Brain microvascular endothelial cell (primary cell): ENCODE measurements at regions not wholly inside any gene's neighbourhood (a gene's known extent, or its start where the extent isn't known, plus 50 kb on each side); places are given as distances from the start of the nearest gene placed in this dataset.

Experiments used
- DNase-seq: peaks from one replicate; pipeline ENCODE4 v3.0.0-alpha.2; 2020
- H3K27ac ChIP-seq: fragments of 250-450 bp; sonication (Bioruptor Pico); 2 replicates; pipeline ENCODE4 v1.5.1; 2020; ENCODE audit warnings: mild to moderate bottlenecking, moderate library complexity
- H3K27me3 ChIP-seq: fragments of 250-450 bp; sonication (Bioruptor Pico); replicated peaks from 2 replicates; pipeline ENCODE4 v1.5.1; 2020; ENCODE audit warnings: mild to moderate bottlenecking
- H3K36me3 ChIP-seq: fragments of 250-450 bp; sonication (Bioruptor Pico); replicated peaks from 2 replicates; pipeline ENCODE4 v1.5.1; 2020; ENCODE audit warnings: mild to moderate bottlenecking
- H3K4me3 ChIP-seq: 2 replicates; pipeline ENCODE4 v1.5.1; 2011; ENCODE audit warnings: low read depth, mild to moderate bottlenecking, control low read depth, low read length, moderate library complexity
- CTCF ChIP-seq: IDR thresholded peaks from 2 replicates; pipeline ENCODE4 v1.5.1; 2011; ENCODE audit warnings: low read depth, mild to moderate bottlenecking, moderate library complexity, low read length, control low read depth, inconsistent platforms; ENCODE audit errors: missing control alignments
- in situ Hi-C: cut with HindIII; loops from 2 replicates; pipeline ENCODE4 v1.10.0; 2017; ENCODE audit warnings: low sequenced_read_pairs, low pct_ligation_motif_present

- no peak for DNase-seq
- Histone ChIP-seq H3K4me3 (no peak overlapping the region), H3K27me3 (no peaks in the 10 kb centered on the region), H3K36me3 (no peaks in the 10 kb centered on the region), H3K27ac (no peak overlapping the region)
- peak; percentile 13 for TF ChIP-seq CTCF
- in situ Hi-C loops: no loop called here
These were observed 844.0 kb upstream of the FRG1 start for GRCh38 chr4:189096717-189097116.

DNA sequence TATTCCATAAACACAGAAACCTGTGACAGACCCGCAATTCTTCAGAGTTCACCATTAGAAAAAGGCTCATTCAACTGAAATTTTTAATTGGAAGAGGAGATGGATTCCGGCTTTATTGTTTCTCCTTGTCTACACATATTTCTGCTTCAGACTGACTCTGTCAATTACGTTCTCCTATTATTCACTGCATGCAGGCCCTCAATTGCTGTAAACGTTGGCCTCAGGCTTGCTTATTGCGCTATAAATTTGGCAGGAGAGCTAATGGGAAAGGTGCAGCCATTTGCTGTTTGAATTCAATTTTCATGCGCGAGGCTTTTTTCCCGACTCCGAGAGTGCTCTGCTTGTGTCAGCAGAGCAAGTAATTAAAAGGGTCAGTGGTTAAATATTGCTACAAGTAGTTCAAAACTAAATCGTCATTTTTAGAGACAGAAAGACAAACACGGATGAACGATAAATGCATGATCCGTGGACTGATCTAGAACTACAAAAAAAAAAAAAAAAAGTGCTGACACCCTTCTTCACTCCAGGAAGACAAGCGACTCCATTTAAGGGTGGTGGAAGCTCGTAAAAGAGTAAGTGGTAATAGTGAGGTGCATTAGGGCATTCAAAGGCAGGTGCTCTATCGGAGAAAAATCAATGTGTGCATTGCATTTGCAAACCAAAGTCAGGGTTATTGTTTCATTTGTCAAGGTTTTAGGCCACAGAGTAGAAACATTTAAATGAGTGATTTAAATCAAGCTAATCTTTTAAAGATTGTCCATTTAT, 841.6 kb upstream of the FRG1 start:
- Histone ChIP-seq H3K4me3 (no peak overlapping the region), H3K27ac (no peak overlapping the region), H3K27me3 (no peaks in the 10 kb centered on the region), H3K36me3 (no peaks in the 10 kb centered on the region)
- no peak for DNase-seq
- TF ChIP-seq CTCF: no peak
- in situ Hi-C loops: no loop called here

DNA sequence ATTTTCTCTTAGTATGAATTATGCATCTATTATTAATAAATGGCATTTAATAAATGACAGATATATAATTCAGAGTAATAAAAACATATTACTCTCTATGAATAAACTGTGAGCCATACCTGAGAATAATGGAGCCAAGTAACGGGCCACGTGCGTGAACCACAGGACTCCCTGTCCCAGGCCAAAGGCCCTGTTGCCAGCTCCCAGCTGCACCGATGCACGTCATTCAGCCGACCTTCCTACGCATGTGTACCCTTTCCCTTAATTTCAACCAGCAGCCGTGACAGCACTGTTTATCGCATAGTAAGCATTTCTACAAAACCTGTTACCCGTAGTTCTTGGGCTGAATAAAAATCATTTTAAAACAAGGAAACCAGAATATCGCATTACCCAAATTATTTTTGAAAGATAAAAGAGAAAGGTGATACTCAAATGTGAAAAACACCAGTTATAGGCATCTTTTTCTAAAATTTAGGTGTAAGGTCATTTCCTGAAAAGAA, 827.2 kb upstream of the FRG1 start:
- no peaks in the 10 kb centered on the region for H3K36me3 ChIP-seq
- no peaks in the 10 kb centered on the region for H3K27me3 ChIP-seq
- no peak for DNase-seq
- no peak overlapping the region for H3K27ac ChIP-seq
- no peak for TF ChIP-seq CTCF
- in situ Hi-C loops: no loop called here
- no peak overlapping the region for H3K4me3 ChIP-seq

GRCh38 chr4:189117426-189117825, 823.2 kb upstream of the FRG1 start:
- Histone ChIP-seq H3K36me3 (no peaks in the 10 kb centered on the region), H3K4me3 (no peak overlapping the region), H3K27ac (no peak overlapping the region), H3K27me3 (no peaks in the 10 kb centered on the region)
- TF ChIP-seq CTCF: peak; percentile 27
- no peak for DNase-seq
- in situ Hi-C loops: no loop called here

- Histone ChIP-seq H3K36me3 (no peaks in the 10 kb centered on the region), H3K27ac (no peak overlapping the region), H3K27me3 (no peaks in the 10 kb centered on the region), H3K4me3 (no peak overlapping the region)
- DNase-seq: no peak
- no peak for TF ChIP-seq CTCF
- in situ Hi-C loops: no loop called here
These were observed 819.3 kb upstream of the FRG1 start for GRCh38 chr4:189121336-189121735.
